ENCODE measurements at regions not wholly inside any gene's neighbourhood (a gene's known extent, or its start where the extent isn't known, plus 50 kb on each side); places are given as distances from the start of the nearest gene placed in this dataset.

- Histone ChIP-seq H3K9ac (ENCODE audit: low read length) (no peak overlapping the region), H3K9me3 (ENCODE audit: insufficient read depth, low read depth, low read length) (no peaks in the 10 kb centered on the region), H3K79me2 (ENCODE audit: insufficient read depth, low read length) (no peaks in the 10 kb centered on the region), H3K36me3 (ENCODE audit: insufficient read depth, low read length) (no peaks in the 10 kb centered on the region), H3K27ac (ENCODE audit: low read depth, low read length) (no peak overlapping the region), H3K4me1 (ENCODE audit: insufficient read depth, low read length) (no peaks in the 10 kb centered on the region), H3K4me3 (ENCODE audit: insufficient read depth, low read depth, low read length) (no peak overlapping the region), H3K27me3 (ENCODE audit: insufficient read depth, low read length) (no peaks in the 10 kb centered on the region), H4K20me1 (ENCODE audit: insufficient read depth, low read length) (no peaks in the 10 kb centered on the region), H2AFZ (ENCODE audit: low read depth, low read length) (no peak overlapping the region), H3K4me2 (ENCODE audit: low read length) (no peak overlapping the region)
- Mint-ChIP-seq H3K27me3 (ENCODE audit: low read depth, unreplicated experiment) (peaks cover 15% of the 10 kb centered on the region), H3K9me3 (ENCODE audit: unreplicated experiment) (no peaks in the 10 kb centered on the region), H3K4me1 (ENCODE audit: low read depth, unreplicated experiment) (peaks cover 6% of the 10 kb centered on the region), H3K36me3 (ENCODE audit: low read depth, unreplicated experiment) (no peaks in the 10 kb centered on the region), H3K27ac (ENCODE audit: unreplicated experiment) (no peak overlapping the region), H3K4me3 (ENCODE audit: unreplicated experiment) (no peak overlapping the region)
- DNase-seq (ENCODE audit: low read depth) (no peak), FAIRE-seq (no peak)
- no peak for TF ChIP-seq EZH2 (IDR thresholded peaks at IDR 0.05; ENCODE audit: insufficient read depth, low read length)
- no peak for TF ChIP-seq CTCF (IDR thresholded peaks at IDR 0.05; ENCODE audit: insufficient read depth, low read depth, low read length)
Measured at GRCh38 chr6:14655201-14656061, 537.9 kb downstream of the CD83 start.

- TF ChIP-seq EZH2 (IDR thresholded peaks at IDR 0.05; ENCODE audit: insufficient read depth, low read length), result no peak
- no peak for TF ChIP-seq CTCF (IDR thresholded peaks at IDR 0.05; ENCODE audit: insufficient read depth, low read depth, low read length)
- no peaks in the 10 kb centered on the region for H3K9me3 Mint-ChIP-seq (ENCODE audit: unreplicated experiment)
- H3K27me3 Mint-ChIP-seq (ENCODE audit: low read depth, unreplicated experiment), result peaks cover 14% of the 10 kb centered on the region
- H3K36me3 Mint-ChIP-seq (ENCODE audit: low read depth, unreplicated experiment), result no peaks in the 10 kb centered on the region
- H3K27ac Mint-ChIP-seq (ENCODE audit: unreplicated experiment), result no peak overlapping the region
- no peak overlapping the region for H2AFZ ChIP-seq (ENCODE audit: low read depth, low read length)
- FAIRE-seq (no peak), DNase-seq (ENCODE audit: low read depth) (no peak)
- no peaks in the 10 kb centered on the region for H3K79me2 ChIP-seq (ENCODE audit: insufficient read depth, low read length)
- H3K4me3 Mint-ChIP-seq (ENCODE audit: unreplicated experiment), result no peak overlapping the region
- H3K27ac ChIP-seq (ENCODE audit: low read depth, low read length), result no peak overlapping the region
- H3K4me1 ChIP-seq (ENCODE audit: insufficient read depth, low read length), result no peaks in the 10 kb centered on the region
- H3K9me3 ChIP-seq (ENCODE audit: insufficient read depth, low read depth, low read length), result no peaks in the 10 kb centered on the region
- peaks cover 6% of the 10 kb centered on the region for H3K4me1 Mint-ChIP-seq (ENCODE audit: low read depth, unreplicated experiment)
- H4K20me1 ChIP-seq (ENCODE audit: insufficient read depth, low read length), result no peaks in the 10 kb centered on the region
- no peaks in the 10 kb centered on the region for H3K36me3 ChIP-seq (ENCODE audit: insufficient read depth, low read length)
- no peak overlapping the region for H3K4me2 ChIP-seq (ENCODE audit: low read length)
- no peaks in the 10 kb centered on the region for H3K27me3 ChIP-seq (ENCODE audit: insufficient read depth, low read length)
- no peak overlapping the region for H3K9ac ChIP-seq (ENCODE audit: low read length)
- no peak overlapping the region for H3K4me3 ChIP-seq (ENCODE audit: insufficient read depth, low read depth, low read length)
Measured at GRCh38 chr6:14656078-14656521, 538.5 kb downstream of the CD83 start.

- Mint-ChIP-seq H3K36me3 (ENCODE audit: low read depth, unreplicated experiment) (no peaks in the 10 kb centered on the region), H3K27ac (ENCODE audit: unreplicated experiment) (no peak overlapping the region), H3K9me3 (ENCODE audit: unreplicated experiment) (no peaks in the 10 kb centered on the region), H3K4me1 (ENCODE audit: low read depth, unreplicated experiment) (peaks cover 6% of the 10 kb centered on the region), H3K27me3 (ENCODE audit: low read depth, unreplicated experiment) (peaks cover 10% of the 10 kb centered on the region), H3K4me3 (ENCODE audit: unreplicated experiment) (no peak overlapping the region)
- Histone ChIP-seq H4K20me1 (ENCODE audit: insufficient read depth, low read length) (no peaks in the 10 kb centered on the region), H3K9me3 (ENCODE audit: insufficient read depth, low read depth, low read length) (no peaks in the 10 kb centered on the region), H3K4me2 (ENCODE audit: low read length) (no peak overlapping the region), H3K79me2 (ENCODE audit: insufficient read depth, low read length) (no peaks in the 10 kb centered on the region), H3K36me3 (ENCODE audit: insufficient read depth, low read length) (no peaks in the 10 kb centered on the region), H3K4me3 (ENCODE audit: insufficient read depth, low read depth, low read length) (no peak overlapping the region), H3K9ac (ENCODE audit: low read length) (no peak overlapping the region), H3K4me1 (ENCODE audit: insufficient read depth, low read length) (no peaks in the 10 kb centered on the region), H3K27me3 (ENCODE audit: insufficient read depth, low read length) (no peaks in the 10 kb centered on the region), H2AFZ (ENCODE audit: low read depth, low read length) (no peak overlapping the region), H3K27ac (ENCODE audit: low read depth, low read length) (no peak overlapping the region)
- no peak for DNase-seq (ENCODE audit: low read depth)
- no peak for FAIRE-seq
- TF ChIP-seq EZH2 (IDR thresholded peaks at IDR 0.05; ENCODE audit: insufficient read depth, low read length) (no peak), CTCF (IDR thresholded peaks at IDR 0.05; ENCODE audit: insufficient read depth, low read depth, low read length) (no peak)
Measured at GRCh38 chr6:14656649-14657048, 539.1 kb downstream of the CD83 start.
